ENCODE measurements at regions not wholly inside any gene's neighbourhood (a gene's known extent, or its start where the extent isn't known, plus 50 kb on each side); places are given as distances from the start of the nearest gene placed in this dataset.

GRCh38 chr4:105023668-105024055, 123.0 kb upstream of the TET2 start:
- H3K36me3 Mint-ChIP-seq (ENCODE audit: low read depth): no peaks in the 10 kb centered on the region
- no peak for DNase-seq
- H3K9me3 ChIP-seq (ENCODE audit: control insufficient read depth in 1 of 2, insufficient read depth in 1 of 2, low read length in 2 of 2): peaks cover 9 to 10% of the 10 kb centered on the region in 2 experiments
- no peak overlapping the region for H3K4me3 ChIP-seq (ENCODE audit: low read length)
- no peaks in the 10 kb centered on the region for H3K36me3 ChIP-seq (ENCODE audit: insufficient read depth, low read length)
- H3K9me3 Mint-ChIP-seq: peaks cover 12% of the 10 kb centered on the region
- H3K27me3 Mint-ChIP-seq: peaks cover 3% of the 10 kb centered on the region
- no peaks in the 10 kb centered on the region for H3K4me1 ChIP-seq (ENCODE audit: insufficient read depth, low read length)
- no peak overlapping the region for H3K27ac Mint-ChIP-seq
- ChIA-PET CTCF (no interaction called here), POLR2A (no interaction called here)
- no peak overlapping the region for H3K27ac ChIP-seq (ENCODE audit: low read depth in 1 of 2, low read length in 2 of 2)
- TF ChIP-seq CTCF (IDR thresholded peaks at IDR 0.05): no peak
- no peaks in the 10 kb centered on the region for H3K27me3 ChIP-seq (ENCODE audit: control insufficient read depth in 1 of 2, insufficient read depth in 2 of 2, low read length in 2 of 2)
- H3K4me1 Mint-ChIP-seq (ENCODE audit: low read depth): no peaks in the 10 kb centered on the region
- ATAC-seq (ENCODE audit: poor library complexity): no peak
- H3K4me3 Mint-ChIP-seq: no peak overlapping the region
- intact Hi-C loops (cut with DNase I, micrococcal nuclease): no loop called here

DNA sequence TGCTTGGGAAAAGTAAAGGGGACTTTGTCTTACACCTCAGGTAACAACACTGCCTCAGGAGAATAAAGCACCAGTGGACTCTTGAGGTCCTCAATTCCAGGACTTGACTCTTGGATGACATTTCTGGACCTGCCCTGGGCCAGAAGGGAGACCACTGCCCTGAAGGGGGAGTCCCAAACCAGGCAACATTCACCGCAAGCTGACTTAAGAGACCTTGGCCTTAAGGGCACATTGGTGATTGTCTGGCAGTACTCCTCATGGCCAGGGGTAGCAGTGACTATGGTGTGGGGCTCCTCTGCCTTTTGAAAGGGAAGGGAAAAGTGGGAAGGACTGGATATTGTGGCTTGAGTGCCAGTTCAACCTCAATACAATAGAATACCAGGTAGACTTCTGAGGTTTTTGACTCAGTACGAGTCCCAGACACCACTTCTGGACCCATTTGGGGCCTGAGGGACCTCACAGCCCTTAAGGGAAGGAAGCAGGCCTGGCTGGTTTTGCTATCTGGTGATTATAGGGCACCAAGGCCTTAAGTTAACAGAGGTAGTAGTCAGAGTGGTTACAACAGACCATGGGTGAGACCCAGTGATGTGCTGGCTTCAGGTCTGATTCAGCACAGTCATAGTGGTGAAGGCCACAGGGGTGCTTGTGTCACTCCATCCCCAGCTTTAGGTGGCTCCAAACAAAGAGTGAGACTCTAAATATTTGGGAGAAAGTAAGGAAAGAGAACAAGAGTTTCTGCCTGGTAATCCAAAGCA, 121.2 kb upstream of the TET2 start:
- no peaks in the 10 kb centered on the region for H3K4me1 Mint-ChIP-seq (ENCODE audit: low read depth)
- ChIA-PET CTCF (no interaction called here), POLR2A (no interaction called here)
- DNase-seq: no peak
- Histone ChIP-seq H3K9me3 (ENCODE audit: control insufficient read depth in 1 of 2, insufficient read depth in 1 of 2, low read length in 2 of 2) (peaks cover 9 to 10% of the 10 kb centered on the region in 2 experiments), H3K4me1 (ENCODE audit: insufficient read depth, low read length) (no peaks in the 10 kb centered on the region), H3K27ac (ENCODE audit: low read depth in 1 of 2, low read length in 2 of 2) (no peak overlapping the region), H3K36me3 (ENCODE audit: insufficient read depth, low read length) (no peaks in the 10 kb centered on the region), H3K27me3 (ENCODE audit: control insufficient read depth in 1 of 2, insufficient read depth in 2 of 2, low read length in 2 of 2) (no peaks in the 10 kb centered on the region), H3K4me3 (ENCODE audit: low read length) (no peak overlapping the region)
- H3K36me3 Mint-ChIP-seq (ENCODE audit: low read depth): no peaks in the 10 kb centered on the region
- H3K27me3 Mint-ChIP-seq: no peaks in the 10 kb centered on the region
- no peak for TF ChIP-seq CTCF (IDR thresholded peaks at IDR 0.05)
- no peak for ATAC-seq (ENCODE audit: poor library complexity)
- H3K9me3 Mint-ChIP-seq: peaks cover 12% of the 10 kb centered on the region
- no peak overlapping the region for H3K27ac Mint-ChIP-seq
- intact Hi-C loops (cut with DNase I, micrococcal nuclease): no loop called here
- no peak overlapping the region for H3K4me3 Mint-ChIP-seq

GRCh38 chr4:105036991-105037390, 109.7 kb upstream of the TET2 start:
- intact Hi-C loops (cut with DNase I, micrococcal nuclease): no loop called here
- Mint-ChIP-seq H3K4me1 (ENCODE audit: low read depth) (no peaks in the 10 kb centered on the region), H3K27ac (no peak overlapping the region), H3K4me3 (no peak overlapping the region), H3K9me3 (peaks cover 8% of the 10 kb centered on the region), H3K27me3 (no peaks in the 10 kb centered on the region), H3K36me3 (ENCODE audit: low read depth) (no peaks in the 10 kb centered on the region)
- peaks cover 0 to 3% of the 10 kb centered on the region in 2 experiments for H3K9me3 ChIP-seq (ENCODE audit: control insufficient read depth in 1 of 2, insufficient read depth in 1 of 2, low read length in 2 of 2)
- POLR2A ChIA-PET: no interaction called here
- no peak overlapping the region for H3K4me3 ChIP-seq (ENCODE audit: low read length)
- CTCF ChIA-PET: no interaction called here
- no peaks in the 10 kb centered on the region for H3K4me1 ChIP-seq (ENCODE audit: insufficient read depth, low read length)
- ATAC-seq (ENCODE audit: poor library complexity): no peak
- no peak for TF ChIP-seq CTCF (IDR thresholded peaks at IDR 0.05)
- no peak for DNase-seq
- no peak overlapping the region for H3K27ac ChIP-seq (ENCODE audit: low read depth in 1 of 2, low read length in 2 of 2)
- no peaks in the 10 kb centered on the region for H3K36me3 ChIP-seq (ENCODE audit: insufficient read depth, low read length)
- no peaks in the 10 kb centered on the region for H3K27me3 ChIP-seq (ENCODE audit: control insufficient read depth in 1 of 2, insufficient read depth in 2 of 2, low read length in 2 of 2)

Data from CD4-positive, alpha-beta T cell (primary cell).